IMR-90 (cell line): ENCODE measurements at regions not wholly inside any gene's neighbourhood (a gene's known extent, or its start where the extent isn't known, plus 50 kb on each side); places are given as distances from the start of the nearest gene placed in this dataset.

Experiments used
- ATAC-seq: fragments of 200-7000 bp; cut with Tn5 transposase; 2 replicates; pipeline ENCODE4 v1.9.1; 2020; ENCODE audit warnings: low read depth, mild to moderate bottlenecking, moderate library complexity
- BruUV-seq: library from RNA; stranded (reverse); fragments of 400-500 nt; replicated peaks from 2 replicates; lab custom pipeline; 2021; lab: Mats Ljungman, UMichigan
- CTCF ChIA-PET: fragments of 300-600 bp; formaldehyde crosslinking; extraction: SDS; loops from one replicate; lab custom pipeline; 2021; ENCODE audit warnings: antibody characterized with exemption; lab: Yijun Ruan, JAX
- POLR2A ChIA-PET: fragments of 300-600 bp; sonication (Branson Sonifier 250); formaldehyde crosslinking; loops from one replicate; lab custom pipeline; 2022; ENCODE audit warnings: antibody characterized with exemption; ENCODE audit not compliant: unreplicated experiment; lab: Charles Lee
- DNase-seq: peaks from one replicate; pipeline ENCODE4 v3.0.0; 2013
- H2AFZ ChIP-seq: replicated peaks from 2 replicates; pipeline ENCODE3; 2013; ENCODE audit warnings: low read length, mild to moderate bottlenecking; ENCODE audit not compliant: poor library complexity
- H2AK5ac ChIP-seq: 2 replicates; pipeline ENCODE4 v1.6.1; 2013; ENCODE audit warnings: low read depth, low read length, inconsistent platforms
- H2AK9ac ChIP-seq: replicated peaks from 2 replicates; pipeline ENCODE3; 2013; ENCODE audit warnings: mild to moderate bottlenecking, low read depth, low read length, moderate library complexity; ENCODE audit not compliant: poor library complexity
- H2BK120ac ChIP-seq: 2 replicates; pipeline ENCODE4 v1.6.1; 2013; ENCODE audit warnings: low read depth, low read length, inconsistent platforms
- H2BK15ac ChIP-seq: 3 replicates; pipeline ENCODE4 v1.6.1; 2013; ENCODE audit warnings: low read depth, low read length, inconsistent platforms
- H2BK20ac ChIP-seq: 2 replicates; pipeline ENCODE4 v1.6.1; 2013; ENCODE audit warnings: low read depth, mild to moderate bottlenecking, inconsistent platforms, low read length, moderate library complexity
- H2BK5ac ChIP-seq: 2 replicates; pipeline ENCODE4 v1.6.1; 2013; ENCODE audit warnings: mild to moderate bottlenecking, low read depth, low read length, inconsistent platforms; ENCODE audit not compliant: poor library complexity, severe bottlenecking
- H3K14ac ChIP-seq: replicated peaks from 2 replicates; pipeline ENCODE4 v1.6.1; 2013; ENCODE audit warnings: low read depth, low read length, inconsistent platforms
- H3K18ac ChIP-seq: 2 replicates; pipeline ENCODE4 v1.6.1; 2013; ENCODE audit warnings: low read depth, low read length, control low read depth
- H3K23ac ChIP-seq: 2 replicates; pipeline ENCODE4 v1.6.1; 2013; ENCODE audit warnings: low read depth, low read length, inconsistent platforms
- H3K27ac ChIP-seq: 2 replicates; pipeline ENCODE4 v1.5.1; 2013; ENCODE audit warnings: mild to moderate bottlenecking, control low read depth, low read length; ENCODE audit not compliant: insufficient read depth
- H3K27me3 ChIP-seq: 2 replicates; pipeline ENCODE4 v1.6.1; 2013; ENCODE audit warnings: low read length; ENCODE audit not compliant: control insufficient read depth, insufficient read depth
- H3K36me3 ChIP-seq: 2 replicates; pipeline ENCODE4 v1.6.1; 2013; ENCODE audit warnings: low read length, mixed read lengths; ENCODE audit not compliant: control insufficient read depth, insufficient read depth
- H3K4ac ChIP-seq: 2 replicates; pipeline ENCODE4 v1.6.1; 2013; ENCODE audit warnings: low read depth, low read length, inconsistent platforms
- H3K4me1 ChIP-seq: 2 replicates; pipeline ENCODE4 v1.6.1; 2013; ENCODE audit warnings: low read length, mixed read lengths; ENCODE audit not compliant: control insufficient read depth, insufficient read depth
- H3K4me2 ChIP-seq: 2 replicates; pipeline ENCODE4 v1.6.1; 2013; ENCODE audit warnings: low read depth, mild to moderate bottlenecking, control low read depth, low read length, moderate library complexity
- H3K4me3 ChIP-seq: 2 replicates; pipeline ENCODE4 v1.5.1; 2013; ENCODE audit warnings: low read depth, mild to moderate bottlenecking, control low read depth, low read length, moderate library complexity; ENCODE audit not compliant: insufficient read depth
- H3K56ac ChIP-seq: 2 replicates; pipeline ENCODE4 v1.6.1; 2013; ENCODE audit warnings: low read length, inconsistent platforms; ENCODE audit not compliant: insufficient read depth; ENCODE audit errors: extremely low read depth
- H3K79me1 ChIP-seq, 2 experiments: 2 replicates each; pipeline ENCODE4 v1.6.1; 2013; ENCODE audit warnings: low read length in 2 of 2, inconsistent platforms in 1 of 2, low read depth in 1 of 2
- H3K9ac ChIP-seq: 2 replicates; pipeline ENCODE4 v1.6.1; 2013; ENCODE audit warnings: low read depth, low read length, control low read depth
- H3K9me1 ChIP-seq: 2 replicates; pipeline ENCODE4 v1.6.1; 2013; ENCODE audit warnings: low read length, inconsistent platforms; ENCODE audit not compliant: insufficient read depth
- H3K9me3 ChIP-seq: 2 replicates; pipeline ENCODE4 v1.6.1; 2013; ENCODE audit warnings: low read length; ENCODE audit not compliant: control insufficient read depth, insufficient read depth
- H4K20me1 ChIP-seq: 2 replicates; pipeline ENCODE4 v1.6.1; 2013; ENCODE audit warnings: low read length, inconsistent platforms; ENCODE audit not compliant: insufficient read depth
- H4K5ac ChIP-seq: 2 replicates; pipeline ENCODE4 v1.6.1; 2013; ENCODE audit warnings: mild to moderate bottlenecking, low read depth, low read length, control low read depth
- H4K8ac ChIP-seq, 2 experiments: 2 replicates each; pipeline ENCODE4 v1.6.1; 2013; ENCODE audit warnings: low read depth in 2 of 2, low read length in 2 of 2, control low read depth in 1 of 2, inconsistent platforms in 1 of 2
- H4K91ac ChIP-seq: 2 replicates; pipeline ENCODE4 v1.6.1; 2013; ENCODE audit warnings: low read depth, low read length, inconsistent platforms; ENCODE audit not compliant: insufficient read depth
- BHLHE40 ChIP-seq: fragments of 150-350 bp; IDR thresholded peaks from 2 replicates; pipeline ENCODE4 v1.6.1; 2016; ENCODE audit warnings: mild to moderate bottlenecking, low read depth, low read length
- CEBPB ChIP-seq: IDR thresholded peaks from 2 replicates; pipeline ENCODE4 v1.6.1; 2012; ENCODE audit warnings: low read depth, low read length, improper control_type of control experiment
- CHD1 ChIP-seq: IDR thresholded peaks from 2 replicates; pipeline ENCODE4 v1.6.1; 2012; ENCODE audit warnings: low read depth, low read length, improper control_type of control experiment
- ELK1 ChIP-seq: fragments of 150-350 bp; IDR thresholded peaks from 2 replicates; pipeline ENCODE4 v1.6.1; 2016; ENCODE audit warnings: low read depth, mild to moderate bottlenecking, low read length, moderate library complexity, borderline replicate concordance
- FOS ChIP-seq: fragments of 150-350 bp; IDR thresholded peaks from 2 replicates; pipeline ENCODE4 v1.6.1; 2016; ENCODE audit warnings: low read depth, low read length
- MAFK ChIP-seq: IDR thresholded peaks from 2 replicates; pipeline ENCODE4 v1.6.1; 2012; ENCODE audit warnings: low read depth, low read length, improper control_type of control experiment
- MAZ ChIP-seq: IDR thresholded peaks from 2 replicates; pipeline ENCODE4 v1.6.1; 2012; ENCODE audit warnings: low read depth, mild to moderate bottlenecking, low read length, improper control_type of control experiment, moderate library complexity, borderline replicate concordance
- MXI1 ChIP-seq: IDR thresholded peaks from 2 replicates; pipeline ENCODE4 v1.6.1; 2012; ENCODE audit warnings: low read depth, mild to moderate bottlenecking, low read length, moderate library complexity, borderline replicate concordance
- NFE2L2 ChIP-seq: fragments of 150-350 bp; IDR thresholded peaks from 2 replicates; pipeline ENCODE4 v1.6.1; 2016; ENCODE audit warnings: low read depth, mild to moderate bottlenecking, low read length
- POLR2A ChIP-seq: IDR thresholded peaks from 2 replicates; pipeline ENCODE4 v1.6.1; 2012; ENCODE audit warnings: mild to moderate bottlenecking, low read depth, low read length
- RAD21 ChIP-seq: IDR thresholded peaks from 2 replicates; pipeline ENCODE4 v1.6.1; 2012; ENCODE audit warnings: low read length, improper control_type of control experiment
- RCOR1 ChIP-seq: IDR thresholded peaks from 2 replicates; pipeline ENCODE4 v1.6.1; 2012; ENCODE audit warnings: mild to moderate bottlenecking, low read length, improper control_type of control experiment; ENCODE audit not compliant: insufficient replicate concordance
- RFX5 ChIP-seq: IDR thresholded peaks from 2 replicates; pipeline ENCODE4 v1.8.0; 2012; ENCODE audit warnings: low read depth, mild to moderate bottlenecking, low read length, moderate library complexity
- SMC3 ChIP-seq: fragments of 150-350 bp; IDR thresholded peaks from 2 replicates; pipeline ENCODE4 v1.6.1; 2016; ENCODE audit warnings: low read depth, mild to moderate bottlenecking, antibody characterized with exemption, low read length, moderate library complexity
- USF2 ChIP-seq: fragments of 150-350 bp; IDR thresholded peaks from 2 replicates; pipeline ENCODE4 v1.6.1; 2017; ENCODE audit warnings: mild to moderate bottlenecking, antibody characterized with exemption, low read length, low read depth
- WGBS, 2 experiments: methylation state at CpG; one replicate each; pipeline versions ENCODE4 v1.1.5 to v1.1.7; 2013; ENCODE audit warnings: missing lambda C conversion rate in 2 of 2; ENCODE audit not compliant: insufficient read length in 1 of 2; ENCODE audit errors: extremely low coverage in 2 of 2; 5-methylcytosine and 5-hydroxymethylcytosine counted together
- dilution Hi-C: fragments of 300-500 bp; cut with HindIII; formaldehyde crosslinking; loops from one replicate; pipeline ENCODE4 v1.14.3; 2018; ENCODE audit warnings: low sequenced_read_pairs; ENCODE audit not compliant: unreplicated experiment
- in situ Hi-C: fragments of 300-500 bp; cut with MboI; formaldehyde crosslinking; loops from 3 replicates; pipeline ENCODE4 v1.14.3; 2019; ENCODE audit warnings: low sequenced_read_pairs, inconsistent platforms, mixed read lengths
- intact Hi-C: fragments of 100-400 bp; cut with micrococcal nuclease; formaldehyde crosslinking; loops from 2 replicates; pipeline ENCODE4 v1.10.0; 2022
- TF ChIP-seq, protein P1 (sequence below): conservative IDR thresholded peaks from 2 replicates; pipeline ENCODE4 v1.5.1; 2012; ENCODE audit warnings: mild to moderate bottlenecking, low read depth, low read length, improper control_type of control experiment

DNA sequence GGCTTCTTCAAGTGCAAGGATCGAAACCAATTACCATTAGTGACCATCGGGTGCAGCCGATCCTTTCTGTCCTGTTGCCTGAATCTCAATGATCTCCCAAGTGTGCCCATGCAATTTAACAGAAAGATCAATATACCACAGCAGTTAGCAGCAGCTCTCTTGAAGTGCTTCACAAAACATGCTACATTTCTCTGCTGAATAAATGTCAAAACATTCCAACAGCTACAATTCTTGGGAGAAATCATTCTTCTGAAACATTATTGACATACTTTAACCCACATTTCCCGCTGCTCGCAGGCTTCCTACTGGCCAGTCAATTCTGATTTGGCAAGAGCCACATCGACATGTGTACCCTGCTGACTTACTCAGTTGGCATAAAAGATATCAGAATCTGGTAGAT is 907.7 kb downstream of the TMEM182 start:
- H3K4me2 ChIP-seq, result no peak overlapping the region
- no peaks in the 10 kb centered on the region for H4K20me1 ChIP-seq
- H2BK15ac ChIP-seq, result no peak overlapping the region
- dilution Hi-C loops (no loop called here), in situ Hi-C loops (no loop called here), intact Hi-C loops (no loop called here)
- no TSS peak for BruUV-seq
- H4K91ac ChIP-seq, result no peak overlapping the region
- no peak overlapping the region for H3K18ac ChIP-seq
- no peaks in the 10 kb centered on the region for H3K36me3 ChIP-seq
- no peak overlapping the region for H3K9ac ChIP-seq
- no peak overlapping the region for H2BK20ac ChIP-seq
- H4K8ac ChIP-seq, result no peak overlapping the region
- no peak overlapping the region for H2AK5ac ChIP-seq
- no peak overlapping the region for H3K23ac ChIP-seq
- H3K27ac ChIP-seq, result no peak overlapping the region
- H2BK5ac ChIP-seq, result no peak overlapping the region
- DNase-seq, result no peak
- H3K9me1 ChIP-seq, result no peaks in the 10 kb centered on the region
- no CpG with 5 or more reads among the region's 6 CpGs for WGBS, 2 experiments
- no peak for ATAC-seq
- TF ChIP-seq ELK1, result no peak
- no peak for TF ChIP-seq RFX5
- no peak for TF ChIP-seq FOS
- no peak for TF ChIP-seq RAD21
- no peak for TF ChIP-seq RCOR1
- no peak for TF ChIP-seq POLR2A
- TF ChIP-seq MAFK, result no peak
- no peak for TF ChIP-seq MXI1
- TF ChIP-seq NFE2L2, result no peak
- no peak for TF ChIP-seq CEBPB
- TF ChIP-seq CHD1, result no peak
- TF ChIP-seq BHLHE40, result no peak
- no peak for TF ChIP-seq USF2
- no peak for TF ChIP-seq SMC3
- no peak for TF ChIP-seq MAZ
- TF ChIP-seq, protein P1, sequence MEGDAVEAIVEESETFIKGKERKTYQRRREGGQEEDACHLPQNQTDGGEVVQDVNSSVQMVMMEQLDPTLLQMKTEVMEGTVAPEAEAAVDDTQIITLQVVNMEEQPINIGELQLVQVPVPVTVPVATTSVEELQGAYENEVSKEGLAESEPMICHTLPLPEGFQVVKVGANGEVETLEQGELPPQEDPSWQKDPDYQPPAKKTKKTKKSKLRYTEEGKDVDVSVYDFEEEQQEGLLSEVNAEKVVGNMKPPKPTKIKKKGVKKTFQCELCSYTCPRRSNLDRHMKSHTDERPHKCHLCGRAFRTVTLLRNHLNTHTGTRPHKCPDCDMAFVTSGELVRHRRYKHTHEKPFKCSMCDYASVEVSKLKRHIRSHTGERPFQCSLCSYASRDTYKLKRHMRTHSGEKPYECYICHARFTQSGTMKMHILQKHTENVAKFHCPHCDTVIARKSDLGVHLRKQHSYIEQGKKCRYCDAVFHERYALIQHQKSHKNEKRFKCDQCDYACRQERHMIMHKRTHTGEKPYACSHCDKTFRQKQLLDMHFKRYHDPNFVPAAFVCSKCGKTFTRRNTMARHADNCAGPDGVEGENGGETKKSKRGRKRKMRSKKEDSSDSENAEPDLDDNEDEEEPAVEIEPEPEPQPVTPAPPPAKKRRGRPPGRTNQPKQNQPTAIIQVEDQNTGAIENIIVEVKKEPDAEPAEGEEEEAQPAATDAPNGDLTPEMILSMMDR, result no peak
- no peaks in the 10 kb centered on the region for H3K4me1 ChIP-seq
- ChIA-PET CTCF (no interaction called here), POLR2A (no interaction called here)
- no peak overlapping the region for H2AFZ ChIP-seq
- H2AK9ac ChIP-seq, result no peak overlapping the region
- no peak overlapping the region for H3K4ac ChIP-seq
- H4K5ac ChIP-seq, result no peak overlapping the region
- H2BK120ac ChIP-seq, result no peak overlapping the region
- H3K79me1 ChIP-seq, result no peaks in the 10 kb centered on the region
- peaks cover 5% of the 10 kb centered on the region for H3K9me3 ChIP-seq
- no peak overlapping the region for H3K56ac ChIP-seq
- no peak overlapping the region for H3K14ac ChIP-seq
- H3K4me3 ChIP-seq, result no peak overlapping the region
- H3K27me3 ChIP-seq, result no peaks in the 10 kb centered on the region
